OCI-LY1 (cell line): ENCODE measurements at regions not wholly inside any gene's neighbourhood (a gene's known extent, or its start where the extent isn't known, plus 50 kb on each side); places are given as distances from the start of the nearest gene placed in this dataset.

Experiments used
- EZH2 ChIP-seq: fragments of 200-600 bp; sonication (generic), shearing (Covaris generic); IDR thresholded peaks from 2 replicates; pipeline ENCODE4 v1.8.0; 2017; ENCODE audit warnings: borderline replicate concordance, mixed run types, mild to moderate bottlenecking, antibody characterized with exemption, low read length, moderate library complexity, mixed read lengths
- TF ChIP-seq, protein P1 (sequence below): fragments of 200-600 bp; sonication (generic), shearing (Covaris generic); IDR thresholded peaks from 2 replicates; pipeline ENCODE4 v1.5.1; 2017; ENCODE audit warnings: mild to moderate bottlenecking, antibody characterized with exemption, low read length, moderate library complexity, mixed read lengths

DNA sequence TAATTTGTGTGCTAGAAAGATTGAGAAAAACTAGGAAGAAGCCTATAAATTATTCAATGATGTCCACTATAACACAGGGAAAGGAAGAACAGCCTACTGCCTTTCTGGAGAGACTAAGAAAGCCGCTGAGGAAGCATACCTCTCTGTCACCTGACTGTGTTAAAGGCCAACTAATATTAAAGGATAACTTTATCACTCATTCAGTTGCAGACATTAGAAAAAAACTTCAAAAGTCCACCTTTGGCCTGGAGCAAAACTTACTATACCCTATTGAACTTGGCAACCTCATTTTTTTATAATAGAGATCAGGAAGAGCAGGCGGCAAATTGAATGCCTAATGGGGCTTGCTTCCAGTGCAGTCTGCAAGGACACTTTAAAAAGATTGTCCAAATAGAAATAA lies 309.5 kb upstream of the HSFY2 start:
- TF ChIP-seq, protein P1, sequence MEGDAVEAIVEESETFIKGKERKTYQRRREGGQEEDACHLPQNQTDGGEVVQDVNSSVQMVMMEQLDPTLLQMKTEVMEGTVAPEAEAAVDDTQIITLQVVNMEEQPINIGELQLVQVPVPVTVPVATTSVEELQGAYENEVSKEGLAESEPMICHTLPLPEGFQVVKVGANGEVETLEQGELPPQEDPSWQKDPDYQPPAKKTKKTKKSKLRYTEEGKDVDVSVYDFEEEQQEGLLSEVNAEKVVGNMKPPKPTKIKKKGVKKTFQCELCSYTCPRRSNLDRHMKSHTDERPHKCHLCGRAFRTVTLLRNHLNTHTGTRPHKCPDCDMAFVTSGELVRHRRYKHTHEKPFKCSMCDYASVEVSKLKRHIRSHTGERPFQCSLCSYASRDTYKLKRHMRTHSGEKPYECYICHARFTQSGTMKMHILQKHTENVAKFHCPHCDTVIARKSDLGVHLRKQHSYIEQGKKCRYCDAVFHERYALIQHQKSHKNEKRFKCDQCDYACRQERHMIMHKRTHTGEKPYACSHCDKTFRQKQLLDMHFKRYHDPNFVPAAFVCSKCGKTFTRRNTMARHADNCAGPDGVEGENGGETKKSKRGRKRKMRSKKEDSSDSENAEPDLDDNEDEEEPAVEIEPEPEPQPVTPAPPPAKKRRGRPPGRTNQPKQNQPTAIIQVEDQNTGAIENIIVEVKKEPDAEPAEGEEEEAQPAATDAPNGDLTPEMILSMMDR = no peak
- TF ChIP-seq EZH2 = no peak
